ENCODE measurements at regions not wholly inside any gene's neighbourhood (a gene's known extent, or its start where the extent isn't known, plus 50 kb on each side); places are given as distances from the start of the nearest gene placed in this dataset.
"Not testable (repeated sequence)": the region's sequence is repeated elsewhere in the genome, so short reads cannot be mapped to it uniquely, and the experiment has no call there.

GRCh38 chr3:10109-10996 lies 186.2 kb upstream of the CHL1 start:
- DNase-seq (ENCODE audit: extremely low read depth, low read depth) = not testable (repeated sequence)

- TF ChIP-seq CTCF (IDR thresholded peaks at IDR 0.05; ENCODE audit: low read depth, low read length) = no peak
- no peak for DNase-seq (ENCODE audit: extremely low read depth, low read depth)
Measured at GRCh38 chr3:11734-12133, 184.8 kb upstream of the CHL1 start.

- no peak for DNase-seq (ENCODE audit: extremely low read depth, low read depth)
- no peak for TF ChIP-seq CTCF (IDR thresholded peaks at IDR 0.05; ENCODE audit: low read depth, low read length)
Measured at GRCh38 chr3:14652-15051, 181.9 kb upstream of the CHL1 start.

- DNase-seq (ENCODE audit: extremely low read depth, low read depth) = no peak
Measured at GRCh38 chr3:16366-16765, 180.2 kb upstream of the CHL1 start.

GRCh38 chr3:20421-20820 lies 176.1 kb upstream of the CHL1 start:
- DNase-seq (ENCODE audit: extremely low read depth, low read depth) = no peak
- no peak for TF ChIP-seq CTCF (IDR thresholded peaks at IDR 0.05; ENCODE audit: low read depth, low read length)

More at GRCh38 chr3:16366-16765, 180.2 kb upstream of the CHL1 start:
- no peak for TF ChIP-seq CTCF (IDR thresholded peaks at IDR 0.05; ENCODE audit: low read depth, low read length)

GRCh38 chr3:24006-24405 lies 172.6 kb upstream of the CHL1 start:
- no peak for DNase-seq (ENCODE audit: extremely low read depth, low read depth)
- no peak for TF ChIP-seq CTCF (IDR thresholded peaks at IDR 0.05; ENCODE audit: low read depth, low read length)

- DNase-seq (ENCODE audit: extremely low read depth, low read depth) = no peak
- no peak for TF ChIP-seq CTCF (IDR thresholded peaks at IDR 0.05; ENCODE audit: low read depth, low read length)
Measured at GRCh38 chr3:25056-25455, 171.5 kb upstream of the CHL1 start.

- DNase-seq (ENCODE audit: extremely low read depth, low read depth) = not testable (repeated sequence)
Measured at GRCh38 chr3:35985-36384, 160.6 kb upstream of the CHL1 start.

GRCh38 chr3:42871-43744 lies 153.5 kb upstream of the CHL1 start:
- not testable (repeated sequence) for DNase-seq (ENCODE audit: extremely low read depth, low read depth)
